ENCODE measurements at regions not wholly inside any gene's neighbourhood (a gene's known extent, or its start where the extent isn't known, plus 50 kb on each side); places are given as distances from the start of the nearest gene placed in this dataset.

DNA sequence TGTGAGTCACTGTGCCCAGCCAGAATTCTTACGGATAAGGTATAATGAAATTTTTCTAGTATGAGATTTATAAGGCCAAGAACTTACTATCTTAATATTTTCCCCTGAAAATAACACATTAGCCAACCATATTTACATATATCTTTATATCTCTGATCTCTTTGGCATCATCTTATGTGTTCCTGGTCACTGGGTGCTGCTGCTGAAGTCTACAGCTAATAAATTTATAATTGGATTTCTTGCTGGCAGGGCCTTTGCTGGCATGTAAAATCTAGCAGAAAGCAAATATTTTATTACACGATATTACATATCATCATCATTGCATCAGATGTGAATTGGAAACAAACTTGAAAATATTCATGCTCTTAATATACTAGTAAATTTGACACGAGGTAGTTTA lies 590.7 kb downstream of the ANXA1 start:
- in situ Hi-C loops (cut with MboI; ENCODE audit: low sequenced_read_pairs), result no loop called here

DNA sequence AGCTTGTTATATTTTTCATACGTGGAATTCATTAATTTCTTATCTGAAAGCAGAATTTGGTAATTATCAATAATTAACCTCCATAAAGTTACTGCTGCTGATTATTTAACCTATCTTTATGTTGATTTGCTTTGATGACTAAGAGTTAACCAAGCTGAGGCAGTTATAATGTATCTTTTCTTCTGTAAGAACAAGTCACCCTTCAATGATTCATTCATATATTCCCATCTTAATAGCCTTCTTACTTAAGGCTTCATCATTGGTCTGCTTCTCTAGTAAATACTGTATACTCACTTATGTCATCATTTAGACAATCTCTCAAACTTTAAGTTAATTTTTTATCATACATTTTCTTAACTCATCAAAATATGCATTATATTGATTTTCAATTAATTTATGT lies 592.2 kb downstream of the ANXA1 start:
- in situ Hi-C loops (cut with MboI; ENCODE audit: low sequenced_read_pairs), result no loop called here

DNA sequence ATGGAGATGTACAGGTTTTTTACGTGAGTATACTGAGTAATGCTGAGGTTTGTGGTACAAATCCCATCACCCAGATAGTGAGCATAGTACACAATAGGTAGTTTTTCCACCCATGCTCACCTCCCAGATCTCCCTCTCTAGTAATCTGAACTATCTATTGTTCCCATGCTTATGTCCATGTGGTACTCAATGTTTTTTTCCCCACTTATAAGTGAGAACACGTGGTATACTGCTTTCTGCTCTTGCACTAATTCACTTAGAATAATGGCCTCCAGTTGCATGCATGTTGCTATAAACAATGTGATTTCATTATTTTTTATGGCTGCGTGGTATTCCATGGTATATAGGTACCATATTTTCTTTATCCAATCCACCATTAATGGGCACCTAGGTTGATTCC lies 593.9 kb downstream of the ANXA1 start:
- in situ Hi-C loops (cut with MboI; ENCODE audit: low sequenced_read_pairs), result no loop called here

- in situ Hi-C loops (cut with MboI; ENCODE audit: low sequenced_read_pairs), result no loop called here
Measured at GRCh38 chr9:73753171-73753570, 601.5 kb downstream of the ANXA1 start.

- in situ Hi-C loops (cut with MboI; ENCODE audit: low sequenced_read_pairs), result no loop called here
Measured at GRCh38 chr9:73761905-73762304, 610.2 kb downstream of the ANXA1 start.

DNA sequence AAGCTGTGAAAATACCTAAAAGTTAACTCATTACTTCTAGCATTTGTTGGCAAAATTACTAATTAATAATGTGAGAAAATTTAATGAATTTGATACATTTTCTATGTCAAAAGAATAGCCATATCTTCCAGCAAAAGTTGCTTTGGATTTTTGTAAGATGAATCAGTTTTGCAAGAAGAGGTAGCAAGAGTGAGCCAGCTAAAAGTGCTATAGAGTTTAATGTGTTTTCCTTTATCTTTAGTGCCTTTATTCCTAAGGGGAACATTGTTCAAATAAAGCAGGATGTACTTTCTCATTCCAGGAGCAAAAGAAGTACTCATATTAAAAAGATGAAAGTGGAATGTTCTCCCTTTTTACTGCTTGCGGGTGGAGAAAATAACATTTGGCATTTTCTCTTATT lies 622.2 kb downstream of the ANXA1 start:
- in situ Hi-C loops (cut with MboI; ENCODE audit: low sequenced_read_pairs), result no loop called here

DNA sequence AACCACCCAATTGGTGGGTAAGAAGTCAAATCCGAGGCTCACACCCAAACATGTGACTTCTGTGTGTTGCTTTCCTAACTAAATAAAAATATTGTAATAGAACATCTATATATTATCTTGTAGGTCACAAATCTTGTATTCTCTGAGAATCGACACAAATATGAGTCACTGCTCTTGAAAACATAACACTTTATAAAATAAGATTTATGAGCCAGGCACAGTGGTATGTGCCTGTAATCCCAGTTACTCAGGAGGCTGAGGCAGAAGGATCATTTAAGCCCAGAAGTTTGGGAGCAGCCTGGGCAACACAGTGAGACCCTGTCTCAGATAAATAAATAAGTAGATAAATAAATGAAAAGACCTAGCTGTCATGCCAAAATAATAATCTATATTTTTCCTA lies 624.1 kb downstream of the ANXA1 start:
- in situ Hi-C loops (cut with MboI; ENCODE audit: low sequenced_read_pairs), result no loop called here

- in situ Hi-C loops (cut with MboI; ENCODE audit: low sequenced_read_pairs), result no loop called here
Measured at GRCh38 chr9:73780916-73781315, 629.3 kb downstream of the ANXA1 start.

DNA sequence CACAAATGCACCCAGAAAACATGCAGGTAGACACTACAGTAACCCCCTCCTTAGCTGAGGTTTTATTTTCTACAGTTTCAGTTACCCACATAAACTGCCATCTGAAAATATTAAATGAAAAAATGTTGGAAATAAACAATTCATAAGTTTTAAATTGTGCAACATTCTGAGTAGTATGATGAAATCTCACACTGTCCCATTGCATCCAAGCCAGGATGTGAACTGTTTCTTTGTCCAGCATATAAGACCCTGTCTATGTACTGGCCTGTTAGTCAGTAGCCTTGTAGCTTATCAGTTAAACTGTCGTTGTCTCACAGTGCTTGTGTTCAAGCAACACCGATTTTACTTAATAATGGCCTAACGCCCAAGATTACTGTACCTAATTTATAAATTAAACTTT lies 630.5 kb downstream of the ANXA1 start:
- in situ Hi-C loops (cut with MboI; ENCODE audit: low sequenced_read_pairs), result no loop called here

DNA sequence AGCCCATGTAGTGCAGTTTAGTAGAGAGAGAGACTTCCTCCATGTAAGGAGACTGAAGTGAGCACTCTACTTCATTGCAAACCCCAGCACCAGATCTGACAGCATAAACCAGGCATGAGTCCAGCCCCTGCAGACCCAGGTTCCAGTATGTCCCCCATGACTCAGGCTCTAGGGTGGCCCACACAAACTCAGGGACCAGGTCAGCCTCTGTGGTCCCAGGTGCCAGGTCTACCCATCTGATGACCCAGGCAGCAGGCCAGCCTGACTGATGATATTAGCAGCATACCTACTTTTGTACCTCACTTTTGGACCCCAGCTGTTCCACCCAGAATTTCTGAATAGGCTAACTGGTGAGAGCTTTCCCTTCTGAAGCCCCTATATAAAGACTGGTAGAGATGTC lies 647.8 kb downstream of the ANXA1 start:
- in situ Hi-C loops (cut with MboI; ENCODE audit: low sequenced_read_pairs), result no loop called here

- in situ Hi-C loops (cut with MboI; ENCODE audit: low sequenced_read_pairs), result no loop called here
Measured at GRCh38 chr9:73805111-73805510, 653.4 kb downstream of the ANXA1 start.

DNA sequence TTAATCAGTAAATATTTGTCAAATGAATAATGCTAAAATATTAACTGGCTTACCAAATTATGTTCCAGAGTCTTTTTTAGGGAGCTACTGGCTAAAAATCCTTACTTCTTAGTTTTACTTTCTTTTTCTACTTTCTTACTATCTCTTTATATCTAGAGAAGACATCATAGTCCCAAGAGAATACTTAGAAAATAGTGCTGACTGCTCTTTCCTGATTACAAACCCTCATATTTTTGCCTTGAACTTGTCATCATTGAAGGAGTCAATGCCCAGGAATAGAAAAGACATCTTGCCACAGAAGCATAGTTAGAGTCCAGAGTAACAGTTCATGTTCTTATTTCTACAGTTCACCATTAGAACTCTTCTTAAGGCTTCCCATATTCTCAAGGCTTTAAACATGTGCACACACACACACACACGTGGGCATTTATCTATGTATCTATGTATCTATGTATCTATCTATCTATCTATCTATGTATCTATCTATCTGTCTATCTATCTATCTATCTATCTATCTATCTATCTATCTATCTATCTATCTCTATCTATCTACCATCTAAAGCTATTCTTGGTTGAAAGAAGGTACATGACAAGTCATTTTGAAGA lies 654.3 kb downstream of the ANXA1 start:
- in situ Hi-C loops (cut with MboI; ENCODE audit: low sequenced_read_pairs), result no loop called here

DNA sequence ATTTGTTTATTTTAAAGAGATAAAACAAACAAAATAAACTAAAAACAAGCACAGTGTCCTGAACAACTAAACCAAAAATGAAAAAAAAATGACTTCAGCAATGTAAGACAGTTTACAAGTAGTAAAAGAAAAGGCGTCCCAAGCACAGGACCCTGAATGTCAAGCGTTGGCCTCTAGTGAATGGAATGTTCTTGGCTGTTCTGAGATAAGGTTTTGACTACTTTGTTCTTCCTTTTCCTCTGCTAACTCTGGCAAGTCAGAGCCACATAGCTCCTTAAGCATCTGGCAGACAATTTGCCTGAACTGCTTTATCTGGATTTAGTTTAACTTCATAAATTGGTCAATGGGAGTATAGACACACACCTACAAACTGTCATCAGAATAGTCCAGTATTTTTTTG lies 655.2 kb downstream of the ANXA1 start:
- in situ Hi-C loops (cut with MboI; ENCODE audit: low sequenced_read_pairs), result no loop called here

GRCh38 chr9:73807952-73808351 lies 656.3 kb downstream of the ANXA1 start:
- in situ Hi-C loops (cut with MboI; ENCODE audit: low sequenced_read_pairs), result no loop called here

GRCh38 chr9:73810585-73811215 lies 659.0 kb downstream of the ANXA1 start:
- in situ Hi-C loops (cut with MboI; ENCODE audit: low sequenced_read_pairs), result no loop called here

DNA sequence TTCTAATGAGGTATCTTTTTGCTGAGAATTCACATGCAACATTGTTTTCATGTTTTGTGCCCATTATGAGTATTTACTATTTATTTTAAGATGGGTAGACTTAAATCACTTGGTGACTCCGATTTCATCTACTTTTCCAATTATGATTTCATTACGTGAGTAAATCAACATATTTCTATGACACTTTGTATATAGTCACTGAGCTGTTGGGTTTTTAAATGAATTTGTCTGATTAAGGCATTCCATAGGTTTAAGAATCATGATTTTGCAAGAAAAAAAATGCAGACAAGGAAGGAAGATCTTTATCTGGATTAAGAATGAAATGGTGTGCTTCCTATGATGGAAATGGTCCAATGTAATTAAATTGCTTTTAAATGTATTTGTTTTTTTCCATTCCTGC lies 661.9 kb downstream of the ANXA1 start:
- in situ Hi-C loops (cut with MboI; ENCODE audit: low sequenced_read_pairs), result no loop called here

DNA sequence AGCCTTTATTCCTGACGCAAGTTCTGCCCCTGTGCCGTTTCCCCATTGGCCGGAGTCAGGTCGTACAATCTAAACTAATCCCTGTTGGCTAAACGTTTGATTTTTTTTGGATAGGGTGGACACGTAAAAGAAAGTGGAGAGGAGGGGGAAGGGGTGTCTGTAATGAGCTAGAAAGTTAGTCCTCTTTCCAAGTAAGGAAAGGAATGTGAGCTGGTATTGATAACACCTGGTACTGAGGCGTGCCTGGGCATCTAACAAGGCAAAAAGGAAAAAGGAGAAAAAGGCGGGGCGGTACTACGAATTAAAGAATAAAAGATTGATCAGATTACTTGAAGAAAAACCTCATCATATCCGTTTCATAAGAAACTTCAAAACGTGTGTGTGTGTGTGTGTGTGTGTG lies 665.2 kb downstream of the ANXA1 start:
- in situ Hi-C loops (cut with MboI; ENCODE audit: low sequenced_read_pairs), result no loop called here

DNA sequence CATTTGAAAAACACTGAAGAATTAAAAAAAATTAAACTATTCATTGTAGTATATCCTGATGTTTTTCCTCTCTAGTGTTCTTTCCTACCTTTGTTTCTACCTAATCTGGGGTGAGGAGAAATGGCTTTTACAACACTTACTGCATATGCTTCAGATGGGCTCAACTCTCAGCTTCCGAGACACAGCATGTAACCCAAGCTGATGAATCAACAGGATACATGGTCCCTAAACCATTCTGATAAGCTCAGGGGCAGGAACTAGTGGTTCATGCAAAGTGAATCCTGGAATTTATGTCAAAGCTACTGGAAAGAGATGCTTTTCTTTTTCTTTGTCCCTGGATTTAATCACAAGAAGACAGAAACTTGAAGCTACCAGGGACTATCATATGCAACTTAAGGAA lies 672.5 kb upstream of the RORB start:
- in situ Hi-C loops (cut with MboI; ENCODE audit: low sequenced_read_pairs), result no loop called here

DNA sequence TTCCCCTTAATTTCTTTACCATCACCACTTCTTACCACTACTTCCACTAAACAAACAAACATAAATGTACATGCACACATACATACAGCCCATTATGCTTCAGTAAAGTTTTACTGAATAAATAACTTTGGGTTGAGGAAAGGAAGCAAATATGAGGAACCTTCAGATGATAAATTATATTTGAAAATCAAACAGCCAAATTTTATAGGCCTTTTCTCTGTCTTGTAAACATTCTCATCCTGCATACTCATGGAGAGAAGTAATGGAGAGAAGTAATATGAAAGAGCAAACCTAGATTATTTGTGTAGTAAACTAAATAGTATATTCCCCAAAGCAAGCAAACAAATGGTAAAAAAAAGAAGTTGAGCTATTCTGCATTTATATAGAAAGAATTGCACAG lies 658.3 kb upstream of the RORB start:
- in situ Hi-C loops (cut with MboI; ENCODE audit: low sequenced_read_pairs), result no loop called here

DNA sequence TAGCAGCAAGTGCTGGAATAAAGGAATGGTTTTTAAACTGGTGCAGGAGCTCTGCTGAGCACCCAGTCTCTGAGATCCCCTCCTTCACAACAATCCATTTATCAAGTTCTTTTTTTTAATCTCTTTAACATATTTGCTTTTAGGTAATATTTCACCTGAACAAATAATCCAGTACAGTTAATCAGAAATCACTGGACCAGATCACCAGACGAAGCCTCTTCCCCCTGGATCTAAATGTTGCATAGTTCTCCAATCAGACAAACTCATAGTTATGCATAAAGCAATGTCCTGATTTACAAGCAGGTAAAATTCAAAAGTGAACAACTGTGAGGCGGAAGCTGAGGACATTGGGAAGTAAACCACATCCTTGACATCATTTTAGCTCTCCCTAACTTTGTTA lies 657.7 kb upstream of the RORB start:
- in situ Hi-C loops (cut with MboI; ENCODE audit: low sequenced_read_pairs), result no loop called here

- in situ Hi-C loops (cut with MboI; ENCODE audit: low sequenced_read_pairs), result no loop called here
Measured at GRCh38 chr9:73841018-73841417, 656.1 kb upstream of the RORB start.

DNA sequence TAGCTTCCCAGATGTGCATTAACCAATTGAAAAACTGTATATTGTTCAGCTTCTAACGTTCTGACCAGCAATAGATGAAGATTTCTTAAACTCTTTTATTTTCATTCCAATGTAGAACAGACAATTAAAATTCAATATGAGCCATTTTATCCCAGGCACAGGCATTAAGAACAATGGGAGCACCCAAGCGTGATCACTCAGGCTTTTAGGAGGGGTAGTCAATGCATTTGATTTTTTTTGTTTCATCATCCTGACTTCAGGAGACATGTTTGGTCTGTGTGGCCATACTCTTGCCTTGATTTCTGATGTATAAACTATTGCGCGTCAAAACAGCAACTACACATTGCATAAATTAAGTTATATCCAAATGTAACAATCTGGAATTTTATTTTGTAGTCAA lies 653.0 kb upstream of the RORB start:
- in situ Hi-C loops (cut with MboI; ENCODE audit: low sequenced_read_pairs), result no loop called here

DNA sequence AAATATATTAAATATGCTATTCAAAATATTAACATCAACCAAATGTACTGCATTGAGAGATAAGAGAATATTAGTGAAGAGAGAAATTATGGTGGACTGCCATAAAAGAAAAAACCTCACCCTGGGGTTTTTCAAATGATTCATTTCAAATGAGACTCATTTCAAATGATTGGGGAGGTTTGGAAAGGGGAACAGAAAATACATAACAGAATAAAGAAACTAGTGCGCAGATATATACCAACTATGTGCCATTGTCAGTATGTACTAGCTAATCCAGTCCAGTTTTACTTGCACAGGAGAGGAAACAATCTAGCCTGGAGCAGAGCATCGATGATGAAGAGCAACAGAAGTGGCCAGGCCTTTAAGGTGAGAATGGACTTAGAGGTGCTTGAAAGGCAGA lies 651.6 kb upstream of the RORB start:
- in situ Hi-C loops (cut with MboI; ENCODE audit: low sequenced_read_pairs), result no loop called here
